AG09319 (cell line): ENCODE measurements at regions not wholly inside any gene's neighbourhood (a gene's known extent, or its start where the extent isn't known, plus 50 kb on each side); places are given as distances from the start of the nearest gene placed in this dataset.

Experiments used
- DNase-seq: peaks from one replicate; pipeline ENCODE4 v3.0.0-alpha.2; 2010; ENCODE audit warnings: low read depth; ENCODE audit errors: extremely low read depth
- TF ChIP-seq, protein P1 (sequence below): IDR thresholded peaks from 2 replicates; pipeline ENCODE4 v1.5.1; 2011; ENCODE audit warnings: low read depth, mild to moderate bottlenecking, inconsistent platforms, low read length, moderate library complexity

DNA sequence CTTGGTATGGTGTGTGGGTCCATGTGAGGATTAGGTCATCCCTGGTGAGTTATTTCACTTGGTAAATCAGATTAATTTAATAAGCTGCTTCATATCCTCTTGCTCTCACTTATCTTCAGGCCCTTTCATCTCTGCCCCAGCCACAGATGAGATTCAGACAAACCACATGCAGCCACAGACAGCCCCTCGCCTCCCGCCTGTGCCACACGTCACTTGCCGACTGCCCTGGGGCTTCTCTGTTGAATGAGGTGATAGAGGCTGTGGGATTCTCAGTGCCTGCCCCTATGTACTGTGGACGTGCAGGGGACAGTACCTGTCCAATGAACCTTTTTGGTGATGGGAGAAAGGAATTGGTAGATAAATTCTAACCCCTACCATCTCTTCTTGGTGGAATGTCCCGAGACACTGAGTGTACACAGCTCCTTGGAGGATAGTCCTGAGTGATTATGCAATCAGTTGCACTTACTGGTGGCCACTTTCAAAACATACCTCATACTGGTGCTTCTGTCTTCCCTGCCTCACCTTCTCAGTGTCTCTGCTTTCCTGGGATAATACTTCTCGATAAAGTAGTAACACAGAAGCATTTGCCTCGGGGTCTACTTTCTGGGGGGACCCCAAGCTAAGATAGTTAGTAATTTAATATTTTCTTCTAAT, 248.7 kb downstream of the TTC6 start:
- TF ChIP-seq, protein P1, sequence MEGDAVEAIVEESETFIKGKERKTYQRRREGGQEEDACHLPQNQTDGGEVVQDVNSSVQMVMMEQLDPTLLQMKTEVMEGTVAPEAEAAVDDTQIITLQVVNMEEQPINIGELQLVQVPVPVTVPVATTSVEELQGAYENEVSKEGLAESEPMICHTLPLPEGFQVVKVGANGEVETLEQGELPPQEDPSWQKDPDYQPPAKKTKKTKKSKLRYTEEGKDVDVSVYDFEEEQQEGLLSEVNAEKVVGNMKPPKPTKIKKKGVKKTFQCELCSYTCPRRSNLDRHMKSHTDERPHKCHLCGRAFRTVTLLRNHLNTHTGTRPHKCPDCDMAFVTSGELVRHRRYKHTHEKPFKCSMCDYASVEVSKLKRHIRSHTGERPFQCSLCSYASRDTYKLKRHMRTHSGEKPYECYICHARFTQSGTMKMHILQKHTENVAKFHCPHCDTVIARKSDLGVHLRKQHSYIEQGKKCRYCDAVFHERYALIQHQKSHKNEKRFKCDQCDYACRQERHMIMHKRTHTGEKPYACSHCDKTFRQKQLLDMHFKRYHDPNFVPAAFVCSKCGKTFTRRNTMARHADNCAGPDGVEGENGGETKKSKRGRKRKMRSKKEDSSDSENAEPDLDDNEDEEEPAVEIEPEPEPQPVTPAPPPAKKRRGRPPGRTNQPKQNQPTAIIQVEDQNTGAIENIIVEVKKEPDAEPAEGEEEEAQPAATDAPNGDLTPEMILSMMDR, result no peak
- DNase-seq, result no peak

GRCh38 chr14:37844614-37845013, 249.2 kb downstream of the TTC6 start:
- no peak for DNase-seq
- TF ChIP-seq, protein P1, result no peak

DNA sequence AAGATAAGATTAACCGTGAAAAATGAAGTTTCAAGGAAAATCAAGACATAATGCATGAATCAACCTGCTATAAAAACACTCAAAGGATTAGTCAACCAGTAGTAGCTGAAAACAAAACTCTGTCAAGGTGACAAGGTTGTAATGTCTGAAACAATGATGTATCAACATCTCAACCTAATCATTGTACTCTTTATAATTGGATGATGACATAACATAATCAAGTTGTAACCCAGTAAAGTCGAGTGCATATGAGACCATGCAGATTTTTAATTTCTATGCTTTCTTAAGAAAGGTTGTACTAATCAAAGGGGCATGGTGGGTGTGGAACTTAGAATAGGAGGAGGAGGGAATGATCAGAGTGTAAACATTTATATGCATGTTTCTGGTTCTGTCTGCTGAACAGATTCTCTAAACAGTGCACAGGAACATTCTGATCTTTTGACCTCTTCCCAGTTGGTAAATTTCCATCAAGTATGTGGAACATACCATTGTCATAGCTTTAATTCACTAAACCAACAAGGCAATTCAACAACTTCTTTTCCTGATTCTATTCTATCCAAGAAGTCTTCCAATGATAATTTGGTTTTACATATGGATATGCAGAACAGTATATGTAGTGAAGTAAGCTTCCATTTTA, 253.7 kb downstream of the TTC6 start:
- no peak for DNase-seq
- TF ChIP-seq, protein P1, result no peak

DNA sequence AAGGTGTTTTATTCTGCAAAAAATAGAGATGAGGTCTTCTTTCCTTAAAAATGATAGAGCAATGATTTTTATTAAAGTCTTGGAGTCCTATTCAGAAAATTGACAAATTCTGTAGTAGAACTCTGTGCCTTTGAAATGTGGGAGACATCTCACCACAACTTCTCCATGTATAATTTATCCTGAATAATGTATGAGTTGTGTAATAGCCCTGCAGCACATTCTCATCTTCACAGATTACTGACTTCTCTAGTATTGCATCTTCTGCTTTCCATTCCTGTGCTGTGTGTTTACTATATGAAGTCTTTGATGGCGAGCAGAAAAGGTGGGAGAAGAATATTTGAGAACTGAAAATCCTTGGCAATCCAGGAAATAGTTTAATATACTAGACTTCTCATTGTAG, 255.6 kb downstream of the TTC6 start:
- TF ChIP-seq, protein P1, result no peak
- DNase-seq, result no peak

- no peak for DNase-seq
- TF ChIP-seq, protein P1, result no peak
Observed at GRCh38 chr14:37855871-37856270, 260.4 kb downstream of the TTC6 start.

DNA sequence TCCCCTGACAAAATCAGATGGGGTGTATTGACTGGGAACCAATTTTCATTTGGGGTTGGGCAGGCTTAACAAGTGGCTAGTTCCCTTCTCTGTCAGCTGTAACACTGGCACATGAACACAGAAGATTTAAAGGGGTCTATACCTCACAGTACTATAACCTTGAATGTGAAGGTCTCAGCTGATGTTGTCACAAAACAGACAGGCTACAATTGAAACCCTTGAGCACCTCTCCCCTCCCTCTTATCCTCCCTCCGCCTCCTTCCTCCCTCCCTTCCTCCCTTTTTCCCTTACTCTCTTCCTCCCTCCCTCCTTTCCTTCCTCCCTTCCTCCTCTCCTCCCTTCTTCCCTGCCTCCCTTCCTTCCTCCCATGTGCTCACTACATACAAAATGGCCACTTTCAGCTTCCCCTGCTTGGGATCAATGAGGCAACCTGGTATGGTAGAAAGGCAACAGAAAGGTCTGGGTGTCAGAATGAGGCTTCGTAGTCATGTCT, 262.4 kb downstream of the TTC6 start:
- TF ChIP-seq, protein P1, result no peak
- DNase-seq, result no peak

DNA sequence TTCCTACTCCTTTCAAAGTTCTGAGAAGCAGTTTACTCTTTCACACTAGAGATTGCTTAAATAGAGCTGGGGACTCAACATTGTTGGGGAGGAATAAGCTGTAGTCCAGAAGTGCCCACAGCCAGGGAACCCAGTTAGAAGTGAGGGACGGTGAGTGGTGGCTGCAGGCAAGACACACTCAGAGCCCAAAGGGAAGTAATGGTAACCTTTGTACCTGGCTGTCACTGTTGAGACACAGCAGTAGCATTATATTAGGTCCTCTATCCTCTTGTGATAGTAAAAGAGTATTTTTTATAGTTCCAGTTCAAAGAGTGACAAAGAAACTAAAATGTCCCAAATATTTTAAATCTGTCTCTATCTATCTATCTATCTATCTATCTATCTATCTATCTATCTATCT, 263.3 kb downstream of the TTC6 start:
- DNase-seq, result no peak
- TF ChIP-seq, protein P1, result no peak
